Muscle of leg (tissue), 3 donors: ENCODE measurements at regions not wholly inside any gene's neighbourhood (a gene's known extent, or its start where the extent isn't known, plus 50 kb on each side); places are given as distances from the start of the nearest gene placed in this dataset.

ENCODE experiments used
- DNase-seq: peaks from one replicate; pipeline ENCODE4 v3.0.0; 2013
- H3K27ac ChIP-seq: one replicate; pipeline ENCODE4 v1.5.1; 2013; ENCODE audit warnings: mild to moderate bottlenecking, low read length, control low read depth
- H3K27me3 ChIP-seq: one replicate; pipeline ENCODE4 v1.6.1; 2013; ENCODE audit warnings: low read length; ENCODE audit not compliant: control insufficient read depth, insufficient read depth
- H3K36me3 ChIP-seq: one replicate; pipeline ENCODE4 v1.6.1; 2013; ENCODE audit warnings: low read length; ENCODE audit not compliant: control insufficient read depth, insufficient read depth
- H3K4me1 ChIP-seq: one replicate; pipeline ENCODE4 v1.6.1; 2013; ENCODE audit warnings: low read length; ENCODE audit not compliant: control insufficient read depth, insufficient read depth
- H3K4me3 ChIP-seq: one replicate; pipeline ENCODE4 v1.5.1; 2013; ENCODE audit warnings: low read length, control low read depth
- H3K9me3 ChIP-seq: replicated peaks from 2 replicates; pipeline ENCODE4 v1.6.1; 2013; ENCODE audit warnings: low read depth, low read length; ENCODE audit not compliant: control insufficient read depth
- WGBS: methylation state at CpG from one replicate; pipeline ENCODE4 v1.1.5; 2013; ENCODE audit warnings: missing lambda C conversion rate; ENCODE audit not compliant: insufficient coverage; 5-methylcytosine and 5-hydroxymethylcytosine counted together

- DNase-seq = no peak
- no peaks in the 10 kb centered on the region for H3K36me3 ChIP-seq
- no peak overlapping the region for H3K4me3 ChIP-seq
- H3K4me1 ChIP-seq = peaks cover 41% of the 10 kb centered on the region
- no peaks in the 10 kb centered on the region for H3K9me3 ChIP-seq
- WGBS = 70% methylated on average over 3 of the region's 4 CpGs
- peaks cover 4% of the 10 kb centered on the region for H3K27me3 ChIP-seq
- no peak overlapping the region for H3K27ac ChIP-seq
Observed at GRCh38 chr7:22566176-22566575, 66.2 kb upstream of the STEAP1B start.

DNA sequence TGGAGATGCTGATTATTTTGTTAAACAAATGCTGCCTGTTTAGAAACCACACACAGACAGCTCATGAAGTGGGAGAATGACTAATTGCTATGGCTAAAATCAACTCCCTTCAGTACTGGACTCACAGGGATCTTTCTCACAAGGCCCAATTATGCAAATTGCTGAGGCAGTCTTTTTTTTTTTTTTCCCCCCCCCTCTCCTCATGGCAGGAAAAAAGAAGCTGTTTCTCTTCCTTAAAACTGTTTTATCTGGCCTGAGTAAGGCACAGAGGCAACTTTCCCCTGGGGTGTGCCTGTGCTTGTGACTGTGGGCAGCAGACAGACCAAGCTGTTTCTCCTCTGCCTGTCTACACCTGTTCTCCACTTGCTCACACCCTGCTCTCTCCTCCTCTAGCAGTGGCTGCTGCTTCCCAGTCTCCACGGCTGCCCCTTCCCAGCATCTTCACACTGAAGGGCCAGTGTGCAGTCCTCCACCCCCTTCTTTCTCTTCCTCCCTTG is 65.4 kb upstream of the STEAP1B start:
- H3K36me3 ChIP-seq = no peaks in the 10 kb centered on the region
- H3K4me3 ChIP-seq = no peak overlapping the region
- 69% methylated on average over 1 of the region's 1 CpG for WGBS
- no peaks in the 10 kb centered on the region for H3K9me3 ChIP-seq
- no peak overlapping the region for H3K27ac ChIP-seq
- H3K27me3 ChIP-seq = peaks cover 4% of the 10 kb centered on the region
- H3K4me1 ChIP-seq = peaks cover 48% of the 10 kb centered on the region
- DNase-seq = peak; percentile 68

DNA sequence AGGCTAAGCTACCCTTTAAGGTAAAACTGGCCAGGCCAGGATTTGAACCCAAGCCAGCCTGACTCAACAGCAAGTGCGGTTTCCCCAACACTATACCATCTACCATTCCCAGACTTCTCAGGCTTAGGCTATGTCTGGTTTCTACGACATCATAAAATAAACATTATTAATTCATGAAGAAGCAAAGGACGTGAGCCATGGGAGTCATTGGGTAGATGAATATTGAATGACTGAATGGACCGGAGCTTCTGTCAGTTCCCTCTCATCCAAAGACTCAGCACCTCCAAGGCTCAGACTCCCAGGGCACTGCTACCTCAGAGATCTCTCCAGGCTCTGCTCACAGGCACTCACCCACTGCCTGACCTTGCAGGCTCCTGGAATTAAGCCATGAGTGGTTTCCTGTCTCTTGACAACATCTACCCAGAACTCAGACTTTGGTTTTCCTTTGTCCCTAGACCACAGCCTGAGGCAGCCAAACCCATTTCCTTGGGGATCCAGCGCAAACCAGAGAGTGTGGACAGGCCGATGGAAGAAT is 64.6 kb upstream of the STEAP1B start:
- DNase-seq = no peak
- peaks cover 51% of the 10 kb centered on the region for H3K4me1 ChIP-seq

GRCh38 chr7:22563621-22564241 is 63.7 kb upstream of the STEAP1B start:
- DNase-seq = no peak
- H3K4me1 ChIP-seq = peaks cover 51% of the 10 kb centered on the region
- peak overlapping the region; percentile 53 for H3K27ac ChIP-seq
- no peaks in the 10 kb centered on the region for H3K9me3 ChIP-seq
- peaks cover 4% of the 10 kb centered on the region for H3K27me3 ChIP-seq
- H3K4me3 ChIP-seq = no peak overlapping the region
- 59% methylated on average over 6 of the region's 11 CpGs for WGBS
- no peaks in the 10 kb centered on the region for H3K36me3 ChIP-seq

More for the DNA sequence above, 64.6 kb upstream of the STEAP1B start:
- 67% methylated on average over 3 of the region's 6 CpGs for WGBS
- Histone ChIP-seq H3K27me3 (peaks cover 4% of the 10 kb centered on the region), H3K36me3 (no peaks in the 10 kb centered on the region), H3K9me3 (no peaks in the 10 kb centered on the region), H3K27ac (no peak overlapping the region), H3K4me3 (no peak overlapping the region)

- Histone ChIP-seq H3K27me3 (peaks cover 4% of the 10 kb centered on the region), H3K4me3 (no peak overlapping the region), H3K36me3 (no peaks in the 10 kb centered on the region), H3K4me1 (peaks cover 51% of the 10 kb centered on the region), H3K27ac (peak overlapping the region; percentile 53), H3K9me3 (no peaks in the 10 kb centered on the region)
- DNase-seq = no peak
- WGBS = 31% methylated on average over 3 of the region's 10 CpGs
Observed at GRCh38 chr7:22563032-22563501, 63.1 kb upstream of the STEAP1B start.

DNA sequence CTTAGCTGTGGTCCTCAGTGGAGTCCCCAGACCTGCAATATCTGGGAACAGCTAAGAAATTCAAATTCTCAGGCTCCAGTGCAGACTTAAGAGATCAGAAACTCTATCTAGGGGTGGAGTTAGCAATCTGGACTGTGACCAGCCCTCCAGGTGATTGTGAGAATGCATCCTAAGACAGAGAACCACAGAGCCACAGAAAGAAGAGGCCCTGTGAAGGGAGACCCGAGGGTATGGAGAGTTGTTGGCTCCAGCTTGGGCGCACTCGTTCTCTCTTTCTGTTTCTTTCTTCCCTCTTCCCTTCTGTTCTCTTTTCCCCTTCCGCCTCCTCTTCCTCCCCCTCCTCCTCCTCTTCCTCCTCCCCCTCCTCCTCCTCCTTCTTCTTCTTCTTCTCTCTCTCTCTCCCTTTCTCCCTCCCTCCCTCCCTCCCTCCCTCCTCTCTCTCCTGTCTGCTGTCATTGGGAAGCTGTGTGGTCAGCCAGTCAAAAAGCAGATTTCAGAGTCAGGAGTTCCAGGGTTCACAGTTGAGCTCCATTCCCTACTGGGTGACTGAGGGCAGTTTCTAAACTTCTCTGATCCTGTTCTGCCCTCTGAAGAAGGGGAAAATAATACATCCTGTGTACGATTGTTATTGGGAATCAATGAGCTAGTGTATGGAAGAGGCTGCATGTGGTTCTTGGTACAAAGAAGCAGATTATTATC is 62.1 kb upstream of the STEAP1B start:
- peak; percentile 57 for DNase-seq
- 14% methylated on average over 1 of the region's 5 CpGs for WGBS
- Histone ChIP-seq H3K9me3 (no peaks in the 10 kb centered on the region), H3K4me1 (peaks cover 51% of the 10 kb centered on the region), H3K4me3 (no peak overlapping the region), H3K36me3 (no peaks in the 10 kb centered on the region), H3K27me3 (peaks cover 4% of the 10 kb centered on the region), H3K27ac (peak overlapping the region; percentile 89)

GRCh38 chr7:22561321-22561811 is 61.4 kb upstream of the STEAP1B start:
- H3K27me3 ChIP-seq = peaks cover 4% of the 10 kb centered on the region
- DNase-seq = peak; percentile 98
- H3K9me3 ChIP-seq = no peaks in the 10 kb centered on the region
- no peak overlapping the region for H3K4me3 ChIP-seq
- peaks cover 51% of the 10 kb centered on the region for H3K4me1 ChIP-seq
- WGBS = 10% methylated on average over 6 of the region's 13 CpGs
- H3K27ac ChIP-seq = peak overlapping the region; percentile 89
- no peaks in the 10 kb centered on the region for H3K36me3 ChIP-seq

DNA sequence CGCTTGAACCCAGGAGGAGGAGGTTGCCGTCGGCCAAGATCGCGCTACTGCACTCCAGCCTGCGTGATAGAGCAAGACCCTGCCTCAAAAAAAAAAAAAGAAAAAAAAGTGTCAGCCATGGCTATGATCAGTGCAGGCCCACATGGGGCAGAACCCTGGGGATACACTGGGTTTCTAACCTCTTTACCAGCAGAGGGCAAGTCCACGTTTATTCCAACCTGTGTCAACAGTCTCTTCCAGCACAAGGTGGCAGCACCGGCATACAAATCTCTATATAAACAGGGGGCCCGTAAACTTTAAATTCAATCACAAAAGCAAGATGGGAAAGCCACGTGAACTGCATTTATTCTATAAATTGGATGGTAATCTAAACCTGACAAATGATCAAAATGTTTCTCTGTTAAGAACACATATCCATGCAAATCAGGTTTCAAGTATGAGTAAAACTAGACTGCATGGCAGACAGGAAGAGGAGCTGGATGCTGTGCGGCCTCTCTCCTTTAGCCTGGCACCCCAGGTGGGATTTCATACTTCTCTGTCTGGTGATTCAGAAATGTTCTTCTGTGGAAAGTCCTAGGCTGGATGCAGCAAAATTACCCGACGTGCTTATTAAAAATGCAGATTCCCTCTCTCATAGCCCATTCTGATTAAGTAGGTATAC is 60.0 kb upstream of the STEAP1B start:
- Histone ChIP-seq H3K36me3 (no peaks in the 10 kb centered on the region), H3K4me1 (peaks cover 42% of the 10 kb centered on the region), H3K4me3 (no peak overlapping the region), H3K9me3 (no peaks in the 10 kb centered on the region), H3K27me3 (peaks cover 2% of the 10 kb centered on the region), H3K27ac (peak overlapping the region; percentile 89)
- DNase-seq = peak; percentile 91
- WGBS = 55% methylated on average over 7 of the region's 13 CpGs

DNA sequence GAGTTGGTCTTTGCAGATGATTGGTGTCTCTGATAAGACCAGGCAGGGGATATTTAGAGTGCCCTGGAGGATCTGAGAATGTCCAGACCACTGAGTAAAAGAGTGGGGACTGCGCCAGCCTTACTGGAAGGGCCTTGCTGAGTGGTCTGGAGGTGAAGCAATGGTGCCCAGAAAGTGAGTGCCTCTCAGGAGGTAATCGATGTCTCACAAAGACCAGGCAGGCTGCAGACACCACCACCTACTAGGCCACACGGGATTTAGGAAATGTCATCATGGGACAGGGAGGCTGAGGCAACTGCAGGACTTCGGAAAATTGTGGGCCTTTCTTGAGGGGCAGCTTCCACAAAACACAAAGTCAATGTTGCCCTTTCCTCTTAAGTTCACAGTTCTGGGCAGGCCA is 57.2 kb upstream of the STEAP1B start:
- Histone ChIP-seq H3K4me3 (no peak overlapping the region), H3K9me3 (no peaks in the 10 kb centered on the region), H3K27ac (no peak overlapping the region), H3K27me3 (peaks cover 6% of the 10 kb centered on the region), H3K4me1 (peaks cover 18% of the 10 kb centered on the region), H3K36me3 (no peaks in the 10 kb centered on the region)
- DNase-seq = no peak
- WGBS = 90% methylated on average over 3 of the region's 4 CpGs

GRCh38 chr7:22555476-22555875 is 55.5 kb upstream of the STEAP1B start:
- Histone ChIP-seq H3K4me1 (peaks cover 5% of the 10 kb centered on the region), H3K4me3 (no peak overlapping the region), H3K27ac (no peak overlapping the region), H3K27me3 (peaks cover 11% of the 10 kb centered on the region), H3K36me3 (no peaks in the 10 kb centered on the region), H3K9me3 (no peaks in the 10 kb centered on the region)
- 86% methylated on average over 8 of the region's 8 CpGs for whole genome bisulfite sequencing
- DNase-seq = no peak
